Kidney glomerular epithelial cell (primary cell): ENCODE measurements at regions not wholly inside any gene's neighbourhood (a gene's known extent, or its start where the extent isn't known, plus 50 kb on each side); places are given as distances from the start of the nearest gene placed in this dataset.

Experiments used
- DNase-seq: peaks from one replicate; lab custom pipeline; 2025; lab: John Stamatoyannopoulos, UW

DNA sequence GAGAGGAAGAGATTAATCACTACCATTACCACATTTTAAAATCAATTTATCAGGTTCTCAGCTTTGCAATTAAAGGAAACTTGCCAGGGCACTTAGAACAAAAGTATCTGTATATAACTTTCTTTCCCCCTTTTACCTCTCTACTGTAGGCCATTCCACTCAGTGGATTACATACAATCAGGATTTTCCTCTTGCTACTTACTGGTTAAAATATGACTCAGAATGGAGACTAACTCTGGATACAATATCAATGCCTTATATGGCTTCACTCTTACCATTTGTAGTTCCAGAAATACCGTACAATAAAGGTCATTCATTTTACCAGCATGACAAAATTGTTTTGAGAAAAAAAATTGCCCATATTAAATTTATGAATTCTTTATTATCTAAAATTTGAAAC is 706.8 kb downstream of the KCNA4 start:
- peak; percentile 78 for DNase-seq

DNA sequence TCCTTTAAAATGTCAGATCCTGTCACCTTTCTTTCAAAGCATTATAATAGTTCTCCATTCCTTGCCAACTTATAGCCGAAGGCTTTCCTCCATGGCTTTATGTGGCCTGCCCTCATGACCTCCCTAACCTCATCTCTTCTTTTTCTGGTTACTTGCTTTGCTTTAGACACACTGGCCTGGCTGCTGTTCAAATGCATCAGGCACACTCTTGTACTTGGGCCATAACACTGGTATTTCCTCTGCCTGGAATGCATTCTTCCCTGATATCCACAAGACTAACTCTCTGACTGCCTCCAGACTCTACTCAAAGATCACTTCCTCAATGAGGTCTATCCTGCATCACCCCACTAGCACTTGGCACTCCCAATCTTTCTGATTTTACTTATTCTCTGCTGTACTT is 710.3 kb downstream of the KCNA4 start:
- peak; percentile 35 for DNase-seq

DNA sequence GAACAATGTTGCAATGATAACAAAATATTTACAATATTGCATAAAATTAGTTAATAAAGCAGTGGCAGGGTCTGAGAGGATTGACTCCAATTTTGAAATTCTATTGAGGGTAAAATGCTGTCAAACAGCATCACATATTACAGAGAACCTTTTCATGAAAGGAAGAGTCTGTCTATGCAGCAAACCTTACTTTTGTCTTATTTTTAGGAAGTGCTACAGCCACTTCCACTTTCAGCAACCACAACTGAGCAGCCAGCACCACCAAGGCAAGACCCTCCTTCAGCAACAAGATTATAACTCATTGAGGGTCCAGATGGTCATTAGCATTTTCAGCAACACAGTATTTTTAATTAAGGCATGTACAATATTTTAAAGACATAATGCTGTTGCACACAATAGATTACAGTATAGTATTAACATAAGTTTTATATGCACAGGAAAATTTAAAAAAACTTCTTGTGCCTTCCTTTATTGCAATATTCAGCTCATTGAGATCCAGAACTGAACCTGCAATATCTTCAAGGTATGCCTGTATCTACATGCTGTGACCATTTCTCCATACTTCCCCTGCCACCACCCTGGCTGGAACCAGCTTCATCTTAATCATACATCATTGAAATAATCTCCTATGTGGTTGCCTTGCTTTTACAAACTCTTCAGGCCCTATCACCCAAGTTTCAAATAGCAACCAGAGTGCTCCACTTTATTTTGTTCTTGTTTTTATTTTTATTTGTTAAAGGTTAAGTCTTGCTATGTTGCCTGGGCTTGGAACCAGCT is 711.2 kb downstream of the KCNA4 start:
- no peak for DNase-seq

DNA sequence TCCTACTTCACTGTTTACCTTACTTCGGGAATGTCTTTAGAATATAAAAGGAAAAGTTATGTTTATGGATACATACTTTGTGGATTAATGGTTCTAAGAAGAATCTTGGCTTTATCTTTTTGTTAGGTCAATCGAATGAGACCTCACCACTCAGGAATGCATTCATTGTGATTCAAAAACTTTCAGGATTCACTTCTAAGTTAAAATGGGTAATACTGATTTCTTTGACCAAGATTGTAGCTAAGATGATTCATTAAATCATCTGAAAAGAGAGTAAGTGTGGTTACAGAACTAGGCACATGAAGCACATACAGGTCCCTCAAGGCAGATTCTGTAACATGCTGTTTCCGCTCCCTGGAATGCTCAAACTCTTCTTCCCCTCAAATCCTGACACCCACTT is 716.4 kb downstream of the KCNA4 start:
- DNase-seq, result peak; percentile 80

DNA sequence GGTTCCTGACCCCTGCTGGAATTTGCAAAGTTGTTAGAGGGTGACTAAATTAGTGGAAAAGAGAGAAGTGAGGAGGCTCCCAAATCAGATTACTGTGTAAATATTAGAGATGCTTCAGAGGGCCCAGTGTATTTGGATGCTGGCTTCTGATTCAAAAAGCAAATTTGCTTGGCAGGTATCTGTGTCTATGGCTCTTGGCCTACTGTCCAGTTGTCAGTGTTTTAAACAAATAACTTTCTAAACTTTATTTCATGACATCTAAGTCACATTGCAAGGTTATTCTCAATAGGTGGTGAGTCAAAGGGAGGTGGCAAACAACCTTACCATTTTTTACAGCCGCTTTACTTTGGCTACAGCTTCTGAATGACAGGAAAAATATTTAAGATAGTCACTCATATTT is 720.1 kb downstream of the KCNA4 start:
- DNase-seq, result no peak

DNA sequence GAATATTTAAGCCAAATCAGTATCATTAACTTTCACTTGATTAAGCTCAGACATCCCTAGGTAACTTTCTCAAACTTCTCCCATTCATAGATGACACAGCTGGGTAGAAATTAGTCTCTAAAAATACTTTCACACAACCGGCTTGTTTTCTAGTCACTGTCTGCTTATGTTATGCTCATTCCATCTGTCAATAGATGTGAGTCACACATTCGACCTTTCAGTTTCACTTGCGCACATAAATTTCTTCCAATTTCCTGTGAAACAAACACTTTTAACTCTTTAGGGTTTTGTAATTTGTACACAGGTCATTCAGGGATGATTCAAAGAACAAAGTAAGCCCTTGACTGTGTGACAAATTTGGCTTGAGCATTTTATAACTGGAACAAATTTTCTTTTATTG is 723.0 kb downstream of the KCNA4 start:
- DNase-seq, result peak; percentile 18

DNA sequence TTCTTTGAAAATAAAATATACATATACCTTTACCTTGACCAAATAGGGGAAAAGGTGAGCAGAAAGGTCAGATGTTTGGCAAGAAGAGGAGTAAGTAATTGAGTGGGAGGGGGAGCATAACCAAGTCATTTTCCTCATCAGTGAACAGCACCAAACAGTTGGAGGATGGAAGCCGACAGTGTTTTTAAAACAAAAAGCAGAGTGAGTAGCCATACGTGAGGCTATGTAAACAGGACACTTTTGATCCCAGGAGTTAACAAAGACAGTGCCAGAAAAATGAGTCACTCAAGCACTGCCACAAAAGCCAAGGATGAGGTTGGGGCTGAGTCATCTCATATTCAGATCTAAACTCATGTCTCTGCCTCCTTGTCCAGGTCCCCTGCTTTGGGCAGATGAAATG is 734.7 kb downstream of the KCNA4 start:
- DNase-seq, result peak; percentile 95

DNA sequence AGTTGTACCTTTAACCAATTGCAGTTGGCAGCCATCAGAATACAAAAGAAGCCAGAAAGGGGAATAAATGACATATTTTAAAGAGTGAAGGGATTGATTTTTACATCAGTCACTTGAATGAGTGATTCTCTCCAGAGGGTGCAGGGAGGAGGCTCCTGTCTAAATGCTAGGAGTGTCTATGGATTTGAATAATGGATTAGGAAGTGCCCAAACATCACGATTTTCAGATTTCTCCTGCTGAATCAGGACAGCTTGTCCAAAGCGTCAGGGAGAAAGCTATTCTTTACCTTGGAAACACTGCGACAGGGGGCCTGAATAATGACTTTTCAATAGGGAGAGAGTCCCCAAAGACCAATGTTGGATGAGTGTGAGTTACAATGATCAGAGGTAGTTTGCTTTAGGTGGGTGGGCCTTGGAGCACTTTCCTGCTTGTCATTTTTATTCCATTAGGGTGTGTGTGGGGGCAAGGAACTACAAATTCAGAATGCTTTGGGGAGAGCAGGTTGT is 735.5 kb downstream of the KCNA4 start:
- DNase-seq, result no peak

DNA sequence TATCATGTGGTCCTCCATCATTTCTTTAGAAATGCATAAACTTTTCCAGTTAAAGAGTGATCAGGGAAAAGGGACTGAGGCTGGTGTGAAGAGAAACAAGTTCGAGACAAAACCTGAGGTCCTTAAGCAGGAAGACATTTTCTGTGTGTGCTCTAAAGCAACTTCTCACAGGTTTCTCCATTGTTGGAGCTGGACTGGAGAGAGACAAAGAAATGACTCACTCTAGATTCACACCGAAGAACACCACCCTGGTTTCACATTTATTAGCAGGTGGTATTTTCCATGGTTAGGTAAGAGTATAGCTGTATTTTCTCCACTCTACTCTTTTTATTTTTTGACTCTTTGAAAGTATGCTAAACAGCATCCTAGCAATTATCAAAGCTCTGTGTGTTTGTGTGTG is 736.4 kb downstream of the KCNA4 start:
- peak; percentile 72 for DNase-seq

DNA sequence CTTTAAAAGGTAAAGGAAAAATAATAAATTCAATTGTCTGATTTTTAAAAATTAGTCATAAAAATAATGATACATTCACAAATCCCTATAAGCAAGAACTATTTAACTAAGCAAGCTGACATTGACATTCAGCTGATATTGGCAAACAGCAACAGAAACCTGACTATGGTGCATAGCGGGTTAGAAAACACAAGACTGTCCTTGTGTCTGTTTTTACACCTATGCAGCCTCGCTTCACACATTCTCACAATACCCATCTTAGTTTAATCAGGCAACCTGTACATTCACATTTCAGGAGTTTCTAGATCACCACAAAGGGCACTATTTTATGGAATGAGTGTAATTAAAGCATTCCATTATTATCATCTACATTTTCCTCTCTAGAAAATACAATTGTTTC is 737.1 kb downstream of the KCNA4 start:
- DNase-seq, result peak; percentile 68

DNA sequence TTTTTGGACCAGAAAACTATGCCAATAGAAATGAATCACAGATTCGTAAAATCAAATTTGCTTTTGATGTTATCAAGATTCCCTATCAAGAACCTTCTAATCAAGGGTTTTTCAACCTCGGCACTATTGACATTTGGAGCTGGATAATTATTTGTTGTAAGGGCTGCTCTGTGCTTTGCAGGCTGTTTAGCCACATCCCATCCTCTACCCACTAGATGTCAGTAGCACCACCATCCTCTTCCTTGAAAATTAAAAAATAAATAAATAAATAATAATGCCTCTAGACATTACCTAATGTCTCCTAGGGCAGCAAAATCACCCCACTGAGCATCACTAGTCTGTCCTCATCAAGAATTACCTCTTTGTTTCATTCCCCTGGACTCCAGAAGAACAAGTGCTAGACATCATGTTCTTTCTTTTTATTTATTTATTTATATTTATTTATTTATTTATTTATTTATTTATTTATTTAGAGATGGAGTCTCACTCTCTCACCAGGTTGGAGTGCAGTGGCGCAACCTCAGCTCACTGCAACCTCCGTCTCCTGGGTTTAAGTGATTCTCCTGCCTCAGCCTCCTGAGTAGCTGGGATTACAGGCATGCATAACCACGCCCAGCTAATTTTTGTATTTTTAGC is 744.7 kb downstream of the KCNA4 start:
- DNase-seq, result peak; percentile 56

DNA sequence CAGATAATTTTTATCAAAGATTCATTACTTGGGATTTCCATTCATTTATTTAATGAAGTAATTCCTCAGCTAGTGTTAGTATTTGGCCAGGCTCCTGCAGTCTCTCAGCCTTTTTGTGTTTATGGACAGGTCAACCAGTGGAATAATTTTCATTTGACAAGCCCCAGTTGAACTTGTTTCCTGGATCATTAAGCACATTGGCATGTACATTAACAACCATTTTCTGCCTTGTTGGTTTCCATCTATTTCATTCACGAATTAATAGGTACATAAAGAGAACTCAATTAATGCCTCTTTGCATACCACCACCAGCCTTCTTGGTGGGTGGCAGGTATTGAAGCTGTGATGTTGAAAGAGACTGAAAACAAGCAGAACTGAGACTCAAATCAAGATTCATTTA is 745.2 kb downstream of the KCNA4 start:
- peak; percentile 48 for DNase-seq

DNA sequence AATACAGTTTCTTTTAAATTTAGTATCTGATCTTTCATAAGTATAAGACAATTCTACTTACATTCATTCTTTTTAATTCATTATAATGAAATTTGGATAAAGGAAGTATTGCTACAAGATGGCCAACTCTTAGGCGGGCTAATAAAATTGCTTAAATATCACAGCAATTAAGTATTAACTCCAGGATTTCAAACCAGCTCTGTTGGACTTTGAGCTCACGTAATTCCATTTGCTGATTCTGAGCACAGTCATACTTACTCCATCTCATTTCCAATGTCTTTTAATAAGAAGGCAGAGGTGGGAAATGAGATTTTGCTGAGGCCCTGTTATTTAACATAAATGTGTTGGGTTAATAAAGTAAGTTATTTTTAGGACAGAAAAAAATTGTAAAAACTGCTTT is 748.1 kb downstream of the KCNA4 start:
- DNase-seq, result no peak

DNA sequence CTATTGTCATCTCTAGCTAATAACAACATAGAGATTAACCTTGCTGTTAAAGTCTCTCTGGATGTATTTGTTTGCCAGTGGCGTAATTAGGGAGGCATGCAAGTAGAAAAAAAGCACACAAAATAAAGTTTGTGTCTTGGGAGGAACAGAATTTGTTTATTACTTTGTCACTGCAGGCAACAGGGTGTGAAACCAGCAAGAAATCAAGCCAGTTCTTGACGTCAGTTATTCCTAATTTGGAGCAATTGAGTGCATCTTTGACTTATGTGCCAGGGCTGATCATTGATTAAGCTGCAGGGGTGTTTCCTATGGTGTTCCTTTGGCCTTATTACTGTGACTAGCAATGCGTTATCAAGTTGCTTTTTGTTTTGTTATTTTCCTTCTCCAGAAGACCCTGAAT is 751.0 kb downstream of the KCNA4 start:
- DNase-seq, result no peak

DNA sequence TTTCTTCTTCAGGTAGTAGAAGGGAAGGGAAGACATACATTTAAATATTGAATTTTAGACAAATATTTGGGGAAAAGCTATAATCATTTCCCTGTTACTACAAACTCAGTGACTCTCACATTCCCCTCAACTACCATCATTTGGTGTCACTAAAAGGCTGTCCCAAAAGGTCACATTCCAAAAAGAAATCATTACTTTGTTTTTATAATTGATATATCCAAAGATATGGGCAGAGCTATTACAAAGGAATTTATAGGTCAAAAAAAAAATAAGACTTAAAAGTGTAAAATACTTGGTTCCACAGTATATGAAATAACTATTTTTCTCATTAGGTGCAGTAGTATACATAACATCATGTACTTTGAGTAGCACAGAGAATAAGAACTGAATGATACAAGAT is 751.4 kb downstream of the KCNA4 start:
- DNase-seq, result no peak

DNA sequence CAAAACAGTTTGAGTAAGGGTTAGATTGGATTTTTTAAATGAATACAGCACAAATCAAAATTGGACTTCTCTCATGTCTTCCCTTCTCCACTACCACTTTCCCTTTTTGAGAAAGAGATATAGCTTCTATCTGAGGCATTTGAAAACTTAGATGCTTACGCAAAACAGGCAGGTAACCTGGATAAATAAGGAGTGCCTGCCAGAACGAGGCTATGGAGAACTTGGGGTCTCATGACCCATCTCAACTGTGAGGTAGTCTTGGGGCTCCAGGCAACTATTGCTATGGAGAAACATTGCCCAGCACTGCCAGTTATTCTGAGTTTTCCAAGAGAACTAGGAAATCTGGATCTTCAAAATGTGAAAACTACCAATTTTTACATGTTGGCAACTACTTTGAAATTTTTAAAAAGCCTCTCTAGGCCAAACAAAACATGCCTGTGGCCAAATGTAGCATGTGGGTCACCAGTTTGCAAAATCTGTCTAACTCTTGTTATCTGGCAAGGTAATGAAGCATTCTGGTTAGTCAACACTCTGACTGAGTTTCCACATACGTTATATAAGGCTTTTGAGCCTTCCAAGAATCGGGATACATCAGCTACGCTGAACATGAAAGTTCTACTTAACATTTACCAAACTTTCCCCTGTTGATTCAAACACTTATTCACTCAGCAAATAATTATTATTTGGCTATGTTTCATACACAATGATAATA is 752.7 kb downstream of the KCNA4 start:
- DNase-seq, result no peak

DNA sequence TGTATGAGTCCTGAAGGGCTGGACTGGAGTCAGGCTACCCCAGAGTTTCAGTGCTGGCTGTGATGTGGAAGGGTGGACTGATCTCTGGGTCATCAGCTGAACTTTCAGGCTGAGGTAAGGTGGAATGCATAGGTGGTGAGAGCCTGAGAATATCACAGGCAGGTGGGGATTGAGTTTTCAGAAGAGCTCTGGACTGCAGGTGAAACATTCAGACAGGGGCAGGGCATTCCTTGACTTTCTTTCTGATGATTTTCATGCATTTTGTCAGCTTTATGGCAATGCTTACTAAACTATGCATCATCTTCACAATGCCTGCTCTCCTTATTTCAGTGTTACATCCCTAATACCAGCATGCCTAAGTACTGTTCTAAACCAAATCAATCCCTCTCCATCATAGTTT is 755.0 kb downstream of the KCNA4 start:
- DNase-seq, result no peak

DNA sequence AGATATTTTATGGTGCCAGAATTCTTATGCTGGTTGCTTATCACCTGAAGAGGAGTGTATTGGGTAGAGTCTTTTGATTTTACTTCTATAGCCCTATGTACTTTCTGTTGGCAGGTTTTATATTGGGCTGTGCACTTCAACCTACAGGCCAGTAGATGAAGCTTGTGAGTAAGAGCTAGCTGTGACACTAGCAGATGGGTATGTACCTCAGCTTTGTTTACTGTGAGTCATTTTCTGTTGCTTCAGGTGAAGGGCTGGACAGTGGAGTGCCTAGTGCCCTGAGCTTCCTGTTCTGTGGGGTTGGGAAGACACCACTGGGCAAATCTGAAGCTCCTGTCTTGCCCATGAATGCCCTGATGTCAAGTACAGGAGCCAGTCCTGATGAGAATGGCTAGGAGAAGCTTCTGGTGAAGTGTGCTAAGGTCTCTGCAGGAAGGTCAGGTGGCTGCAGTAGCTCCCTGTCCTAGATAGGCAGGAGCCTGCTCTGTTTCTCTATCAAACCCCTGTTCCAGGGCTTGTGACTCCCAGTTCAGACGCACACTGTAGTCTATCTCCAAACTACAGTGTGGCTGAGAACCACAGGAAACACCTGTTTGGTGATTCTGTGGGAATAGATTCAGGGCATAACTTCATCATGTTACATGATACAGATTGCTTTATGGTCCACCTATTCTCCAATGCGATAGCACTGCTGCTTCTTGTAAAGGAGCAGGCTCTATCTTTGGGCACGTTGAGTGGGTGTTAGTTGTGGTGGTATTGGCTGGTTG is 755.7 kb downstream of the KCNA4 start:
- peak; percentile 76 for DNase-seq

DNA sequence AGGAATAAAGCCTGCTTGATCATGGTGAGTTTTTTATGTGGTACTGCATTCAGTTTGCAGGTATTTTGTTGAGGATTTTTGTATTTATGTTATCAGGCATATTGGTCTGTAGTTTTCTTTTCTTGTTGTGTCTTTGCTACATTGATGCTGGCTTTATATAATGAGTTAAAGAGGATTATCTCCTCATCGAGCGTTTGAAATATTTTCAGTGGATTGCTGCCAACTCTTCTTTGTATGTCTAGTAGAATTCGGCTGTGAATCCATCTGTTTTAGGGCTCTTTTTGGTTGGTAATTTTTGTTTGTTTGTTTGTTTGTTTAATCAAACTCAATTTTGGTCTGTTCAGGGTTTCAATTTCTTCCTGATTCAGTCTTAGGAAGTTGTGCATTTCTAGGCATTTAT is 758.4 kb downstream of the KCNA4 start:
- DNase-seq, result no peak

DNA sequence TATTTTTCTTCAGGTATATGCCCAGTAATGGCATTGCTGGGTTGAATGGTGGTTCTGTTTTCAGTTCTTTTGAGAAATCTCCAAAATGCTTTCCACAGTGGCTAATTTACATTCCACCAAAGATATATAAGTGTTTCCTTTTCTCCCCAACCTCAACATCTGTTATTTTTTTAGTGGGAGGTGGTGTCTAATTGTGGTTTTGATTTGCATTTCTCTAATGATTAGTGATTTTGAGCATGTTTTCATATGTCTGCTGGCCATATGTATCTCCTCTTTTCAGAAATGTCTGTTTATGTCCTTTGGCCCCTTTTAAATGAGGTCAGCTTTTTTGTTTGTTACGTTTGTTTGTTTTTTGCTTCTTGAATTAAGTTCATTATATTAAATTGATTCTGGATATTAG is 760.2 kb downstream of the KCNA4 start:
- no peak for DNase-seq

DNA sequence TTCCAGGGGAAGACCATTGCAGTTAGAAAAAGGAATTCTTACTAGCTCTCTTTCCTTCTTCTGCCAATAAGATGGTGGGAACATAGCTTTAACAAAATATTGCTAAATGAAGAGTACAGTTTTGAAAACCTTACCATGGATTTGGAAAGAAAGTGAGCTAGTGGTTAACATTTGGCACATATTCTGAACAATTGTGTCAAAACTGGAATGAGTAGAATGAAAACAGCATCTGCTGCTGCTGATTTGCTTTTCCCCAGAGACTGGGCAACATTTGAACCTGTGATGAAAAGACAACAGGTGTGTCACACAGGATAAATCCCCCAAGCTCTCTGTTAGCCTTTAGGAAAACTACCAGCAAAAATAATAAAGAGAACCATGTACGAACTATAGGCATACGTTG is 761.4 kb downstream of the KCNA4 start:
- DNase-seq, result no peak

DNA sequence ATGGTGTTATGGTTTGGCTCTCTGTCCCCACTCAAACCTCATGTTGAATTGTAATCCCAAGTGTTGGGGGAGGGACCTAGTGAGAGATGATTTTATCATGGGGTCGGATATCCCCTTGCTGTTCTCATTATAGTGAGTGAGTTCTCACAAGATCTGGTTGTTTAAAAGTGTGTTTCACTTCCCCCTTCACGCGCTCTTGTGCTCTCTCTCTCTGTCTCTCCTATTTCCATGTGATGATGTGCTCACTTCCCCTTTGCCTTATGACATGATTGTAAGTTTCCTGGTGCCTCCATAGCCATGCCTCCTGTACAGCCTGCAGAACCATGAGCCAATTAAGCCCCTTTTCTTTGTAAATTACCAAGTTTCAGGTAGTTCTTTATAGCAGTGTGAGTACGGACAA is 765.1 kb downstream of the KCNA4 start:
- DNase-seq, result no peak
